ENCODE measurements at regions not wholly inside any gene's neighbourhood (a gene's known extent, or its start where the extent isn't known, plus 50 kb on each side); places are given as distances from the start of the nearest gene placed in this dataset.
"Not testable (repeated sequence)": the region's sequence is repeated elsewhere in the genome, so short reads cannot be mapped to it uniquely, and the experiment has no call there.

- ATAC-seq: no peak
- no peak for DNase-seq (ENCODE audit: low spot score in 2 of 2)
- Mint-ChIP-seq H3K9me3 (no peaks in the 10 kb centered on the region), H3K27ac (no peak overlapping the region), H3K36me3 (no peaks in the 10 kb centered on the region)
Measured at GRCh38 chr18:78871618-78872017, 108.0 kb upstream of the SALL3 start.

- H3K27ac Mint-ChIP-seq: no peak overlapping the region
- H3K9me3 Mint-ChIP-seq: no peaks in the 10 kb centered on the region
- no peak for ATAC-seq
- no peak for DNase-seq (ENCODE audit: low spot score in 2 of 2)
- H3K36me3 Mint-ChIP-seq: no peaks in the 10 kb centered on the region
Measured at GRCh38 chr18:78873926-78874500, 105.6 kb upstream of the SALL3 start.

- ATAC-seq (peak in 1 of 2 donors; percentile 53), DNase-seq (ENCODE audit: low spot score in 2 of 2) (peak in 1 of 2 donors; percentile 43)
- Mint-ChIP-seq H3K9me3 (no peaks in the 10 kb centered on the region), H3K27ac (no peak overlapping the region), H3K36me3 (no peaks in the 10 kb centered on the region)
Measured at GRCh38 chr18:78875016-78875777, 104.4 kb upstream of the SALL3 start.

- Mint-ChIP-seq H3K36me3 (no peaks in the 10 kb centered on the region), H3K9me3 (no peaks in the 10 kb centered on the region), H3K27ac (no peak overlapping the region)
- no peak for DNase-seq (ENCODE audit: low spot score in 2 of 2)
- no peak for ATAC-seq
Measured at GRCh38 chr18:78875778-78876650, 103.6 kb upstream of the SALL3 start.

- DNase-seq (ENCODE audit: low spot score in 2 of 2): no peak
- no peaks in the 10 kb centered on the region for H3K9me3 Mint-ChIP-seq
- no peak for ATAC-seq
- no peak overlapping the region for H3K27ac Mint-ChIP-seq
- H3K36me3 Mint-ChIP-seq: no peaks in the 10 kb centered on the region
Measured at GRCh38 chr18:78876868-78877267, 102.8 kb upstream of the SALL3 start.

GRCh38 chr18:78878335-78878734, 101.3 kb upstream of the SALL3 start:
- no peaks in the 10 kb centered on the region for H3K9me3 Mint-ChIP-seq
- ATAC-seq (no peak), DNase-seq (ENCODE audit: low spot score in 2 of 2) (no peak)
- no peaks in the 10 kb centered on the region for H3K36me3 Mint-ChIP-seq
- H3K27ac Mint-ChIP-seq: no peak overlapping the region

- not testable (repeated sequence) for H3K27ac Mint-ChIP-seq; ATAC-seq; H3K9me3 Mint-ChIP-seq; DNase-seq (ENCODE audit: low spot score in 2 of 2); H3K36me3 Mint-ChIP-seq
Measured at GRCh38 chr18:78879072-78879883, 100.3 kb upstream of the SALL3 start.

GRCh38 chr18:78882585-78882984, 97.0 kb upstream of the SALL3 start:
- Mint-ChIP-seq H3K27ac (no peak overlapping the region), H3K9me3 (peaks cover 11 to 20% of the 10 kb centered on the region in 2 donors), H3K36me3 (peaks cover 13 to 20% of the 10 kb centered on the region in 2 donors)
- DNase-seq (ENCODE audit: low spot score in 2 of 2) (no peak), ATAC-seq (no peak)

- ATAC-seq: no peak
- no peak for DNase-seq (ENCODE audit: low spot score in 2 of 2)
- H3K36me3 Mint-ChIP-seq: peaks cover 18 to 26% of the 10 kb centered on the region in 2 donors
- H3K9me3 Mint-ChIP-seq: peaks cover 13 to 21% of the 10 kb centered on the region in 2 donors
- H3K27ac Mint-ChIP-seq: no peak overlapping the region
Measured at GRCh38 chr18:78883501-78883900, 96.1 kb upstream of the SALL3 start.

- H3K9me3 Mint-ChIP-seq: peaks cover 21 to 30% of the 10 kb centered on the region in 2 donors
- ATAC-seq (no peak), DNase-seq (ENCODE audit: low spot score in 2 of 2) (no peak)
- H3K36me3 Mint-ChIP-seq: peaks cover 23 to 32% of the 10 kb centered on the region in 2 donors
- no peak overlapping the region for H3K27ac Mint-ChIP-seq
Measured at GRCh38 chr18:78884502-78884901, 95.1 kb upstream of the SALL3 start.

- ATAC-seq: no peak
- H3K27ac Mint-ChIP-seq: no peak overlapping the region
- DNase-seq (ENCODE audit: low spot score in 2 of 2): no peak
- H3K36me3 Mint-ChIP-seq: peaks cover 23 to 32% of the 10 kb centered on the region in 2 donors
- peaks cover 26 to 34% of the 10 kb centered on the region in 2 donors for H3K9me3 Mint-ChIP-seq
Measured at GRCh38 chr18:78889250-78889649, 90.4 kb upstream of the SALL3 start.

- H3K36me3 Mint-ChIP-seq: peaks cover 23 to 26% of the 10 kb centered on the region in 2 donors
- ATAC-seq (no peak), DNase-seq (ENCODE audit: low spot score in 2 of 2) (no peak)
- no peak overlapping the region for H3K27ac Mint-ChIP-seq
- peaks cover 26 to 31% of the 10 kb centered on the region in 2 donors for H3K9me3 Mint-ChIP-seq
Measured at GRCh38 chr18:78890388-78890787, 89.2 kb upstream of the SALL3 start.

- peaks cover 25 to 27% of the 10 kb centered on the region in 2 donors for H3K9me3 Mint-ChIP-seq
- ATAC-seq: no peak
- no peak for DNase-seq (ENCODE audit: low spot score in 2 of 2)
Measured at GRCh38 chr18:78891185-78891762, 88.3 kb upstream of the SALL3 start.

GRCh38 chr18:78892177-78892576, 87.4 kb upstream of the SALL3 start:
- peaks cover 16 to 18% of the 10 kb centered on the region in 2 donors for H3K9me3 Mint-ChIP-seq
- DNase-seq (ENCODE audit: low spot score in 2 of 2): no peak
- H3K27ac Mint-ChIP-seq: no peak overlapping the region
- H3K36me3 Mint-ChIP-seq: peaks cover 14 to 16% of the 10 kb centered on the region in 2 donors
- ATAC-seq: no peak

More at GRCh38 chr18:78891185-78891762, 88.3 kb upstream of the SALL3 start:
- peak overlapping the region in 1 of 2 donors; percentile 20 for H3K27ac Mint-ChIP-seq
- H3K36me3 Mint-ChIP-seq: peaks cover 23 to 25% of the 10 kb centered on the region in 2 donors

GRCh38 chr18:78892721-78893120, 86.9 kb upstream of the SALL3 start:
- no peak for ATAC-seq
- Mint-ChIP-seq H3K36me3 (peaks cover 9 to 11% of the 10 kb centered on the region in 2 donors), H3K27ac (no peak overlapping the region)

More at GRCh38 chr18:78892721-78893120, 86.9 kb upstream of the SALL3 start:
- peaks cover 14 to 15% of the 10 kb centered on the region in 2 donors for H3K9me3 Mint-ChIP-seq
- no peak for DNase-seq (ENCODE audit: low spot score in 2 of 2)
